SU-DHL-6 (cell line): ENCODE measurements at regions not wholly inside any gene's neighbourhood (a gene's known extent, or its start where the extent isn't known, plus 50 kb on each side); places are given as distances from the start of the nearest gene placed in this dataset.

Experiments used
- CTCF ChIP-seq: fragments of 200-600 bp; sonication (generic); IDR thresholded peaks from one replicate; pipeline ENCODE4 v1.5.1; 2017; ENCODE audit warnings: antibody characterized with exemption, mild to moderate bottlenecking, low read length, moderate library complexity; ENCODE audit not compliant: insufficient read depth, poor library complexity, severe bottlenecking
- EZH2phosphoT487 ChIP-seq: fragments of 200-600 bp; sonication (generic), shearing (Covaris generic); conservative IDR thresholded peaks from 2 replicates; pipeline ENCODE4 v1.6.1; 2018; ENCODE audit warnings: mild to moderate bottlenecking, antibody characterized with exemption, low read length, moderate library complexity, mixed read lengths

GRCh38 chr17:14427900-14428647 lies 127.2 kb downstream of the HS3ST3B1 start:
- TF ChIP-seq CTCF (no peak), EZH2phosphoT487 (no peak)
